AG04450 (cell line): ENCODE measurements at regions not wholly inside any gene's neighbourhood (a gene's known extent, or its start where the extent isn't known, plus 50 kb on each side); places are given as distances from the start of the nearest gene placed in this dataset.

ENCODE experiments used
- CTCF ChIA-PET: fragments of 300-600, 350-600 bp; formaldehyde crosslinking; extraction: SDS; loops from one replicate; lab custom pipeline; 2022; ENCODE audit warnings: antibody characterized with exemption, inconsistent platforms; lab: Charles Lee
- POLR2A ChIA-PET: fragments of 350-600 bp; formaldehyde crosslinking; extraction: SDS; loops from one replicate; lab custom pipeline; 2021; ENCODE audit warnings: antibody characterized with exemption, inconsistent platforms; lab: Yijun Ruan, JAX
- DNase-seq: peaks from one replicate; pipeline ENCODE4 v3.0.0-alpha.2; 2011; ENCODE audit warnings: low read depth, low spot score
- H3K27ac ChIP-seq: one replicate; pipeline ENCODE4 v1.5.1; 2012; ENCODE audit warnings: low read depth, low read length, control low read depth
- H3K27me3 ChIP-seq: one replicate; pipeline ENCODE4 v1.6.0; 2012; ENCODE audit warnings: low read length; ENCODE audit not compliant: control insufficient read depth, insufficient read depth
- H3K4me3 ChIP-seq: 2 replicates; pipeline ENCODE4 v1.5.1; 2011; ENCODE audit warnings: mild to moderate bottlenecking, low read depth, low read length, control low read depth
- H3K9me3 ChIP-seq: 2 replicates; pipeline ENCODE4 v1.5.1; 2012; ENCODE audit warnings: low read length; ENCODE audit not compliant: control insufficient read depth, insufficient read depth
- TF ChIP-seq, protein P1 (sequence below): IDR thresholded peaks from 2 replicates; pipeline ENCODE4 v1.5.1; 2011; ENCODE audit warnings: low read depth, low read length, control low read depth, inconsistent platforms

DNA sequence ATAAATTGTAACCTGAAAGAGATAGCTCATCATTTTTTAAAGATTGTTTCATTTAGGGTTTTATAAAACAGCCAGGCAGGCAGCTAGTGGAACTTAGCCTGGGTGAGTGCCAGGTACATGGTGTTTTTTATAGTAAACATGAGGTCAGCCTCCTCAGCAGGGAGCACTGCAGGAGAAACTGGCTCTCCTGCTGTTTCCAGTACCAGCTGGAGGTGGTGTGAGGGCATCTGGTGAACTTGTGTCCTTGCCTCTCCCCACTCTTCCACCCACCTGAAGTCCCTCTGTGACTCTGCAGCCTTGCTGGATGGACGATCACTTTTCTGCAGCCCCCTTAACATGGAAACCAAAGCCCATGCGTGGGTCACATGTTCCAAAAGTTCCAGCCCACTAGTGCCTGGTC, 128.4 kb downstream of the FAM174B start:
- no peak overlapping the region for H3K27ac ChIP-seq
- POLR2A ChIA-PET: no interaction called here
- H3K27me3 ChIP-seq: no peaks in the 10 kb centered on the region
- CTCF ChIA-PET: interaction anchor here (0.6 to 2.0 kb wide), 2 partner anchors 38 to 188 kb away, joined by 3 to 5 read pairs; no protein-coding TSS in a partner anchor
- TF ChIP-seq, protein P1, sequence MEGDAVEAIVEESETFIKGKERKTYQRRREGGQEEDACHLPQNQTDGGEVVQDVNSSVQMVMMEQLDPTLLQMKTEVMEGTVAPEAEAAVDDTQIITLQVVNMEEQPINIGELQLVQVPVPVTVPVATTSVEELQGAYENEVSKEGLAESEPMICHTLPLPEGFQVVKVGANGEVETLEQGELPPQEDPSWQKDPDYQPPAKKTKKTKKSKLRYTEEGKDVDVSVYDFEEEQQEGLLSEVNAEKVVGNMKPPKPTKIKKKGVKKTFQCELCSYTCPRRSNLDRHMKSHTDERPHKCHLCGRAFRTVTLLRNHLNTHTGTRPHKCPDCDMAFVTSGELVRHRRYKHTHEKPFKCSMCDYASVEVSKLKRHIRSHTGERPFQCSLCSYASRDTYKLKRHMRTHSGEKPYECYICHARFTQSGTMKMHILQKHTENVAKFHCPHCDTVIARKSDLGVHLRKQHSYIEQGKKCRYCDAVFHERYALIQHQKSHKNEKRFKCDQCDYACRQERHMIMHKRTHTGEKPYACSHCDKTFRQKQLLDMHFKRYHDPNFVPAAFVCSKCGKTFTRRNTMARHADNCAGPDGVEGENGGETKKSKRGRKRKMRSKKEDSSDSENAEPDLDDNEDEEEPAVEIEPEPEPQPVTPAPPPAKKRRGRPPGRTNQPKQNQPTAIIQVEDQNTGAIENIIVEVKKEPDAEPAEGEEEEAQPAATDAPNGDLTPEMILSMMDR: no peak
- no peak overlapping the region for H3K4me3 ChIP-seq
- no peaks in the 10 kb centered on the region for H3K9me3 ChIP-seq
- DNase-seq: no peak

DNA sequence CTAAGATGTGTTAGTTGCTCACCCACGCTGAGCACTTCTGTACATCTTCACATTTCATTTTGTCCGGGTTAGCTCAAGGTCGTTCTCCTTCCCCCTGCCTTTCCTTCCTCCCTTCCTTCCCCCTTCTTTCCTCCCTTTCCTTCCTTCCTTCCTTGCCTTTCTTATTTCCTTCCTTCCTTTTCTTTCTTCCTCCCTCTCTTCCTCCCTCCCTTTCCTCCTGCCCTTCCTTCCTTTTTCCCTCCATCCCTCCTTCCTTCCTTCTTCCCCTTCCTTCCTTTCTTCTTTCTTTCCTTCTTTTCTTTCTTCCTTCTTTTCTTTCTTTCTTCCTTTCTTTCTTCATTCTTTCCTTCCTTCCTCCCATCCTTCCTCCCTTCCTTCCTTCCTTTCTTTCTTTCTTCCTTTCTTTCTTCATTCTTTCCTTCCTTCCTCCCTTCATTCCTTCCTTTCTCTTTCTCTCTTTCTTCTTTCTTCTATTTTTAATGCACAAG, 129.8 kb downstream of the FAM174B start:
- no peak for DNase-seq
- CTCF ChIA-PET: interaction anchor here (2.0 kb wide), 1 partner anchor 189 kb away, joined by 5 read pairs; no protein-coding TSS in a partner anchor
- TF ChIP-seq, protein P1: no peak
- Histone ChIP-seq H3K4me3 (no peak overlapping the region), H3K27me3 (no peaks in the 10 kb centered on the region), H3K27ac (no peak overlapping the region), H3K9me3 (no peaks in the 10 kb centered on the region)
- POLR2A ChIA-PET: no interaction called here

DNA sequence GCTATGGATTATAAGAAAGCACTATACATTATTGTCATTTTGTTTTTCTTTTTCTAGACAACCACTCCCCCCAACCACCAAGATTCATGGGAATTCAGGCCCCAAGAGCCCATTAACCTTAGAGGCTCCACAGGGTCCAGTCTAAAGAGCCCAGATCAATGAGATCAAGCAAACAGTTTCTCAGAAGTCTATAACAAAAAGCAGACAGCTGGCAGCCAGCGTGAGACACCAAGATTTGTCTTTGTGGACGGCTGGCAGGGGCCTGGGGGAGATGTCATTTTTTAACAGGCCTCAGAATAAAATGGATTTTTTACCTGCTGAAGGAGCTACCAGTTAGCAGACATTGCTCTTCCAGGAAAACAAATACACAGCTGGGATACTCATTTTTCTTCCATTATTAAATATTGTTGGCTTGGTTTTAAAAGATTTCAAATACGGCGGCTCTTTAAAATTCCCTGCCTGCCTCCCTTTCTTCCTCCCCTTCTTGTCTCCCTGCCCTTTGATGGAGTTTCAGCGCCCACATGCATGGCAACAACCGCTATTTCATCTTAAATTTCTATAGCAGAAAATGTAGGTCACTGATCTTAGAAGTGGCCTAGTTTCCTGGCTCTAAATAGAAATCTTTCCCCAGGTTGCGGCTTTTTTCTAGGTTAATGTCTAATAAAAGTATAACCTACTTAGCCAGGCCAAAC, 130.6 kb downstream of the FAM174B start:
- no peak for DNase-seq
- CTCF ChIA-PET: interaction anchor here (2.0 to 4.6 kb wide), 2 partner anchors 189 to 190 kb away, joined by 5 to 96 read pairs; no protein-coding TSS in a partner anchor
- H3K4me3 ChIP-seq: no peak overlapping the region
- no peak overlapping the region for H3K27ac ChIP-seq
- H3K27me3 ChIP-seq: no peaks in the 10 kb centered on the region
- POLR2A ChIA-PET: no interaction called here
- TF ChIP-seq, protein P1: no peak
- no peaks in the 10 kb centered on the region for H3K9me3 ChIP-seq

DNA sequence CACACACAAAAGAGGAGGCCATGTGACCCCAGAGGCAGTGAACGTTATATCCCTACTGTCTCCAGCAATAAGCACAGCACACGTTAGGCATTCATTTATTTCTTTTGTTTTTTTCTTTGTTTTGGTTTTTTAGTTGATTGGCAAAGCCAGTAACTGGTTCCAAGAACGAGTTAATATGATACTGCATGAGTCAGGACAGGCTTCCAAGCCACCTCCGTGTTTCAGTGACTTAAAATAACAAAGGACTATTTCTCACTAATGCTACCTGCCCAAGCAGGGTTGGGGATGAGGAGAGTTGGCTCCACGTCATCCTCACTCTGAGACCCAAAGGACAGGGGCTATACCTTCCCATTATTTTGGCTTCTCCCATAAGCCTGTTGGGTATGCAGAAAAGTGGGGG, 130.5 kb downstream of the ST8SIA2 start:
- Histone ChIP-seq H3K27me3 (no peaks in the 10 kb centered on the region), H3K27ac (no peak overlapping the region), H3K4me3 (no peak overlapping the region), H3K9me3 (no peaks in the 10 kb centered on the region)
- TF ChIP-seq, protein P1: no peak
- ChIA-PET CTCF (interaction anchor here (4.6 to 4.7 kb wide), 2 partner anchors 190 to 193 kb away, joined by 46 to 96 read pairs; no protein-coding TSS in a partner anchor), POLR2A (no interaction called here)
- DNase-seq: no peak

DNA sequence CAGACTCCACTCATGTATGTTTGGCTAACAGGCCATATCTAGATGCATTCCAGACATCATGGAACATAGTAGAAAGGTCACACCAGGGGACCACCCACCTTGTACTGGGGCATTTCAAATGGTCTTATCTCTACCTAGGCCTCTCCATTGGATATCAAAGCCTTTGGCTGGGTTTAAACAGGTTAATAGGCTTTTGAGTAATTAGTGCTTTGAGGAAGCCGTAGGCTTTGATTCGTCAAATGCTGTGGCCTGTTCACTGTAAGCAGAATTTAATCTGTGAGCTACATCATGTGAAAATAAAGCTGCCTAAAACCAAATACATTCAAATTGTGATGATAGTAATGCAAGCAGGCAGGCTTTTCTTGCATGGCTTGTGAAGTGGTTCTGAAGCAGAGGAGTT, 129.5 kb downstream of the ST8SIA2 start:
- POLR2A ChIA-PET: no interaction called here
- CTCF ChIA-PET: interaction anchor here (4.6 to 4.7 kb wide), 2 partner anchors 191 to 194 kb away, joined by 46 to 96 read pairs; no protein-coding TSS in a partner anchor
- no peak overlapping the region for H3K27ac ChIP-seq

More for the DNA sequence above, 129.5 kb downstream of the ST8SIA2 start:
- H3K27me3 ChIP-seq: no peaks in the 10 kb centered on the region
- TF ChIP-seq, protein P1: no peak
- no peaks in the 10 kb centered on the region for H3K9me3 ChIP-seq
- no peak for DNase-seq
- H3K4me3 ChIP-seq: no peak overlapping the region
